ENCODE measurements at regions not wholly inside any gene's neighbourhood (a gene's known extent, or its start where the extent isn't known, plus 50 kb on each side); places are given as distances from the start of the nearest gene placed in this dataset.

DNA sequence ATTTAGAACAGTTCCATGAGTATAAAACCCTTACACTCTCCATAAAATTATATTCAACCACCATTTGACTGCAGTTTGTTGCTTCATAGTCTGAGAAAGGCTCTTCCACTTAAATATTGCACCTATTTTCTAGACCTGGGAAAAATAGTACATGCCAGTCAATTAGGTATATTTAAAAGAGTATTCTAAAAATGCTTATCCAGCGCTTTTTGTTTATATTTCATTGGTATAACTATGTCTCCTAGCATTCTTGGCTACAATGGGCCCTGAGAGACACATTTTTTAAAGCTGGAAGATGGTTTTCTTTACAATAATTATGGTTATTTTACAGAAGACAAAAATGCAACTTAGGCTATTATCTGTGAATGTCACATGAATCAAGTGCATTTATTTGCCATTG is 439.4 kb downstream of the KCNJ18 start:
- DNase-seq (ENCODE audit: low spot score): no peak
- Histone ChIP-seq H3K27me3 (no peaks in the 10 kb centered on the region), H3K4me1 (no peaks in the 10 kb centered on the region), H3K4me3 (no peak overlapping the region), H3K36me3 (no peaks in the 10 kb centered on the region), H3K9me3 (no peaks in the 10 kb centered on the region), H3K27ac (no peak overlapping the region)
- TF ChIP-seq, protein P1, sequence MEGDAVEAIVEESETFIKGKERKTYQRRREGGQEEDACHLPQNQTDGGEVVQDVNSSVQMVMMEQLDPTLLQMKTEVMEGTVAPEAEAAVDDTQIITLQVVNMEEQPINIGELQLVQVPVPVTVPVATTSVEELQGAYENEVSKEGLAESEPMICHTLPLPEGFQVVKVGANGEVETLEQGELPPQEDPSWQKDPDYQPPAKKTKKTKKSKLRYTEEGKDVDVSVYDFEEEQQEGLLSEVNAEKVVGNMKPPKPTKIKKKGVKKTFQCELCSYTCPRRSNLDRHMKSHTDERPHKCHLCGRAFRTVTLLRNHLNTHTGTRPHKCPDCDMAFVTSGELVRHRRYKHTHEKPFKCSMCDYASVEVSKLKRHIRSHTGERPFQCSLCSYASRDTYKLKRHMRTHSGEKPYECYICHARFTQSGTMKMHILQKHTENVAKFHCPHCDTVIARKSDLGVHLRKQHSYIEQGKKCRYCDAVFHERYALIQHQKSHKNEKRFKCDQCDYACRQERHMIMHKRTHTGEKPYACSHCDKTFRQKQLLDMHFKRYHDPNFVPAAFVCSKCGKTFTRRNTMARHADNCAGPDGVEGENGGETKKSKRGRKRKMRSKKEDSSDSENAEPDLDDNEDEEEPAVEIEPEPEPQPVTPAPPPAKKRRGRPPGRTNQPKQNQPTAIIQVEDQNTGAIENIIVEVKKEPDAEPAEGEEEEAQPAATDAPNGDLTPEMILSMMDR (IDR thresholded peaks at IDR 0.05): no peak

DNA sequence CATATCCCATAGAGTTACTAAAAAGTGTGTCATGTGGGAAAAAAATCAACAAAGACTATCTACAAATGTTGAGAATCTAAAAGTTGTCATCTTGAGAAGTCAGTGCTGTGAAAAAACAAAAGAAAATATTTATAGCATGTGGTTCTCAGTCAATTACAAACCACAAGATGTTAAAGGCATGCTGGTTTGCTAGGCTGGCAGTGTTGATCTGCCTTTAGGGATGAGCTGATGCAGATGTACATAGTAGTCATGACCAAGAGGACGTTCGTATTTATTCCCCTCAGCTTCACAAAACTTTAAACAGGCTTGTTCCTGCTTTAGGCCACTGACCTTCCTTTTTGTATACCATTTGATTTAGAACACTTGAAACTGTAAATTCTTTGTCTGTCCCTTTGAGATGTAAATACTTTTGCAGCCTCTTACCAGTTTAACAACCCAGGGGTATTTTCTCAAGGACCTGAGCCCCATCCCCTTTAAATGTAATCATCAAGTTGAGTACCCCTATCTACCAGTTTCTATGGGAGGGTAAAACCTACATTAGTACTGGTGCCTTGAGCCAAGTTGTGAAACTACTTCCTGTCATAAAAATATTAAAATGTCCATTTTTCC is 446.6 kb downstream of the KCNJ18 start:
- DNase-seq (ENCODE audit: low spot score): no peak
- H3K27ac ChIP-seq: no peak overlapping the region
- H3K27me3 ChIP-seq: no peaks in the 10 kb centered on the region
- TF ChIP-seq, protein P1 (IDR thresholded peaks at IDR 0.05): no peak
- no peak overlapping the region for H3K4me3 ChIP-seq
- H3K9me3 ChIP-seq: no peaks in the 10 kb centered on the region
- H3K36me3 ChIP-seq: no peaks in the 10 kb centered on the region
- no peaks in the 10 kb centered on the region for H3K4me1 ChIP-seq

DNA sequence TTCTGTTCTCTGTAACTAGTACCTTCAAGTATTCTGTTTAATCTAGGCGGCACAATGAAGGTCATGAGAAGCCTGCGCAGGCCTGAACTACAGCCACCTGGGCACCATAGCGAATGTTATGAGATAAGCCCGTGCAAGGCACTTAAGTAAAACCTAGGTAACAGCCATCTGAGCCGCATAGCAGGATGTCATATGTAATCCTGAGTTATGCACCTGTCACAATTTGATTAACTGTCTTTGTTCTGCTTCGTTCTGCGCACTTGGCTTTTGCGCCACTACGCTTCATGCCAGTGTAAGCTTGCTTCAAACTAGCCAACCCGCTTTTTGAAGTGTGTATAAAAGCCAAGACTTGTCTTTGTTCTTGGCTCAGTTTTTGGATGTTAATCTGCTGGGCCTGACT is 449.8 kb downstream of the KCNJ18 start:
- no peaks in the 10 kb centered on the region for H3K36me3 ChIP-seq
- no peak overlapping the region for H3K27ac ChIP-seq
- H3K4me1 ChIP-seq: no peaks in the 10 kb centered on the region
- no peak for DNase-seq (ENCODE audit: low spot score)
- H3K9me3 ChIP-seq: no peaks in the 10 kb centered on the region
- H3K27me3 ChIP-seq: no peaks in the 10 kb centered on the region
- H3K4me3 ChIP-seq: no peak overlapping the region
- TF ChIP-seq, protein P1 (IDR thresholded peaks at IDR 0.05): no peak

DNA sequence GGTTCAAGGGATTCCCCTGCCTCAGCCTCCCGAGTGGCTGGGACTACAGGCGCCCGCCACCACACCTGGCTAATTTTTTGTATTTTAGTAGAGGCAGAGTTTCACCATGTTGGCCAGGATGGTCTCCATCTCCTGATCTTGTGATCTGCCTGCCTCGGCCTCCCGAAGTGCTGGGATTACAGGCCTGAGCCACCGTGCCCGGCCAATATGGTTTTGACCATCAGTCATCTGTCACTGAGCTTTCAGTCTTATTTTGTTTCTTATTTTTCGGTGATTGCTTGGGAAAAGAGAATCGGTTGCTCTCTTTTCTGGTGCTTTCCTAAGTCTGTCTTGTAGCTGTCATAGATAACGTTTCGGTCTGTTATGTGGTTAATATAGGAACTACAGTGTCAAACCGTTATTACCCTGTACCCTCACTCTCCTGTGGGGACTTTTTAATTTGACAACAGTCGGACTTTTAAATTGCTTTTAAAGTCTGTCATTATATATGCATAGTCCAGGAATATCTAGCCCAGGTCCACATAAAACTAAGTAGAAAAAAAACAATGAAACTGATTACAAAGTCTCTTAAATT is 453.4 kb downstream of the KCNJ18 start:
- H3K4me3 ChIP-seq: no peak overlapping the region
- no peaks in the 10 kb centered on the region for H3K36me3 ChIP-seq
- TF ChIP-seq, protein P1 (IDR thresholded peaks at IDR 0.05): no peak
- H3K9me3 ChIP-seq: no peaks in the 10 kb centered on the region
- no peaks in the 10 kb centered on the region for H3K27me3 ChIP-seq
- H3K4me1 ChIP-seq: no peaks in the 10 kb centered on the region
- H3K27ac ChIP-seq: no peak overlapping the region
- DNase-seq (ENCODE audit: low spot score): no peak

DNA sequence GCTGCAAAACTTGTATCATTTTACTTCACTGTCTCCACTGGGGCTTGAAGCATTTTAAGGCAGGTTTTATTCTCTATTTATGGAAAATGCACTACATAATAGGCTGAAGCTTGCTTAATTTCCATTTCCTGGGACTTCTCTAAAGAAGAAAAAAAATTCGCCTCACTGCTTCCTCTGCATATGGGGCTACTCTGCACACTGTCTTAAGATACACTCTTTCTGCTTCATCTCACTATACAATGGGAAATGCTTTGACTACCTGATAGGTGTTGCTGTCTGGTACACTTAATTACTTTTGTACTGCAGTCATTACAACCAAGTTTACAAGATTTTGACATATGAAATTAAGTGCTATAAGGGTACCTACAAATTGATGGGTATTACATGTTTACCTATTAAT is 466.0 kb downstream of the KCNJ18 start:
- TF ChIP-seq, protein P1 (IDR thresholded peaks at IDR 0.05): no peak
- Histone ChIP-seq H3K4me1 (no peaks in the 10 kb centered on the region), H3K27me3 (no peaks in the 10 kb centered on the region), H3K4me3 (no peak overlapping the region), H3K9me3 (no peaks in the 10 kb centered on the region), H3K36me3 (no peaks in the 10 kb centered on the region), H3K27ac (no peak overlapping the region)
- DNase-seq (ENCODE audit: low spot score): no peak

DNA sequence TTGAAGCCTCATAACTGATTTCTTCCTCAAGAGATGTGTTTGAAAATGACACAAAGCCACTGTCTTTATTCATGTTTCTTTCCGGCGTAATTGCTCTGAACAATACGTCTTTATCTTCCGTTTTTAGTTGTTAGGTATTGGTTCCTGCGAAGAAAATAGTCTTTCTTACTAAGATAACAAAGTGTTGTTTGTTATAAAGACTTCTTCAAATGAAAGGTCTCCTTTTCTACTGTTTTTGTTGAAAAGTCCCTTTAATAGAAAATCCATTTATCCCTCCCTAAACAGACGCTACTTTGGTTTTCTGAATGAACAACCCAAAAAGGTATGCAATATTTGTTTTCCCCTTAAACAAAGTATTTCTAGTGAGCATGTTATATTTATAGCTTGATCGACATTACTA is 469.1 kb downstream of the KCNJ18 start:
- Histone ChIP-seq H3K36me3 (no peaks in the 10 kb centered on the region), H3K4me1 (no peaks in the 10 kb centered on the region), H3K4me3 (no peak overlapping the region), H3K27ac (no peak overlapping the region), H3K9me3 (no peaks in the 10 kb centered on the region), H3K27me3 (no peaks in the 10 kb centered on the region)
- DNase-seq (ENCODE audit: low spot score): no peak
- TF ChIP-seq, protein P1 (IDR thresholded peaks at IDR 0.05): no peak
